H1 (cell line): ENCODE measurements at regions not wholly inside any gene's neighbourhood (a gene's known extent, or its start where the extent isn't known, plus 50 kb on each side); places are given as distances from the start of the nearest gene placed in this dataset.

ENCODE experiments used
- CTCF ChIP-seq, 3 experiments: IDR thresholded peaks; 1 replicate in 2 of 3; 2 replicates in 1 of 3; pipeline versions ENCODE4 v1.5.1 to v1.6.1; 2011; ENCODE audit warnings: low read length in 3 of 3, mild to moderate bottlenecking in 3 of 3, inconsistent platforms in 2 of 3, low read depth in 1 of 3, moderate library complexity in 1 of 3; ENCODE audit not compliant: insufficient read depth in 1 of 3; ENCODE audit errors: control extremely low read depth in 1 of 3
- JUND ChIP-seq: IDR thresholded peaks from 2 replicates; pipeline ENCODE4 v1.6.1; 2011; ENCODE audit warnings: mild to moderate bottlenecking, improper control_type of control experiment, low read length

- TF ChIP-seq CTCF (IDR thresholded peaks at IDR 0.05; ENCODE audit: control extremely low read depth in 1 of 3, insufficient read depth in 1 of 3, low read depth in 1 of 3, low read length in 3 of 3) (no peak), JUND (no peak)
These were observed 455.9 kb downstream of the EBF1 start (continued) for GRCh38 chr5:158643840-158644239.
